ENCODE measurements at regions not wholly inside any gene's neighbourhood (a gene's known extent, or its start where the extent isn't known, plus 50 kb on each side); places are given as distances from the start of the nearest gene placed in this dataset.

GRCh38 chr1:71228241-71228640, 147.4 kb upstream of the ZRANB2 start:
- Histone ChIP-seq H3K79me2 (ENCODE audit: control insufficient read depth, low read length) (no peaks in the 10 kb centered on the region), H3F3A (ENCODE audit: control insufficient read depth, insufficient read depth) (no peaks in the 10 kb centered on the region), H3K27me3 (ENCODE audit: control insufficient read depth, low read length) (no peaks in the 10 kb centered on the region), H4K20me1 (ENCODE audit: control insufficient read depth, insufficient read depth, low read depth, low read length) (no peaks in the 10 kb centered on the region), H3K9me2 (replicated peaks; ENCODE audit: control insufficient read depth, low read length) (no peaks in the 10 kb centered on the region), H3K9me3 (ENCODE audit: control insufficient read depth, insufficient read depth, low read length) (no peaks in the 10 kb centered on the region), H3K4me3 (ENCODE audit: low read length) (no peak overlapping the region), H3K36me3 (ENCODE audit: control insufficient read depth, low read length) (no peaks in the 10 kb centered on the region), H3K4me1 (ENCODE audit: control insufficient read depth, low read length) (no peaks in the 10 kb centered on the region), H3K27ac (ENCODE audit: low read depth, low read length) (no peak overlapping the region), H3K4me2 (ENCODE audit: low read length) (no peak overlapping the region)
- TF ChIP-seq CTCF (IDR thresholded peaks at IDR 0.05; ENCODE audit: low read depth, low read length, poor library complexity, severe bottlenecking) (no peak), EZH2phosphoT487 (IDR thresholded peaks at IDR 0.05; ENCODE audit: borderline replicate concordance, low read length) (no peak)

GRCh38 chr1:71224741-71225377, 144.0 kb upstream of the ZRANB2 start:
- no peaks in the 10 kb centered on the region for H3K9me2 ChIP-seq (replicated peaks; ENCODE audit: control insufficient read depth, low read length)
- no peak for TF ChIP-seq CTCF (IDR thresholded peaks at IDR 0.05; ENCODE audit: low read depth, low read length, poor library complexity, severe bottlenecking)
- no peak for TF ChIP-seq EZH2phosphoT487 (IDR thresholded peaks at IDR 0.05; ENCODE audit: borderline replicate concordance, low read length)
- no peak overlapping the region for H3K4me3 ChIP-seq (ENCODE audit: low read length)
- no peaks in the 10 kb centered on the region for H3K9me3 ChIP-seq (ENCODE audit: control insufficient read depth, insufficient read depth, low read length)
- no peak overlapping the region for H3K27ac ChIP-seq (ENCODE audit: low read depth, low read length)
- no peak overlapping the region for H3K4me2 ChIP-seq (ENCODE audit: low read length)
- no peaks in the 10 kb centered on the region for H4K20me1 ChIP-seq (ENCODE audit: control insufficient read depth, insufficient read depth, low read depth, low read length)
- no peaks in the 10 kb centered on the region for H3K27me3 ChIP-seq (ENCODE audit: control insufficient read depth, low read length)
- no peaks in the 10 kb centered on the region for H3F3A ChIP-seq (ENCODE audit: control insufficient read depth, insufficient read depth)
- no peaks in the 10 kb centered on the region for H3K4me1 ChIP-seq (ENCODE audit: control insufficient read depth, low read length)
- H3K79me2 ChIP-seq (ENCODE audit: control insufficient read depth, low read length), result no peaks in the 10 kb centered on the region
- H3K36me3 ChIP-seq (ENCODE audit: control insufficient read depth, low read length), result no peaks in the 10 kb centered on the region

- Histone ChIP-seq H3K27me3 (ENCODE audit: control insufficient read depth, low read length) (no peaks in the 10 kb centered on the region), H4K20me1 (ENCODE audit: control insufficient read depth, insufficient read depth, low read depth, low read length) (no peaks in the 10 kb centered on the region), H3K9me3 (ENCODE audit: control insufficient read depth, insufficient read depth, low read length) (no peaks in the 10 kb centered on the region), H3K79me2 (ENCODE audit: control insufficient read depth, low read length) (no peaks in the 10 kb centered on the region), H3F3A (ENCODE audit: control insufficient read depth, insufficient read depth) (no peaks in the 10 kb centered on the region), H3K4me1 (ENCODE audit: control insufficient read depth, low read length) (no peaks in the 10 kb centered on the region), H3K36me3 (ENCODE audit: control insufficient read depth, low read length) (no peaks in the 10 kb centered on the region), H3K27ac (ENCODE audit: low read depth, low read length) (no peak overlapping the region), H3K9me2 (replicated peaks; ENCODE audit: control insufficient read depth, low read length) (no peaks in the 10 kb centered on the region), H3K4me2 (ENCODE audit: low read length) (no peak overlapping the region), H3K4me3 (ENCODE audit: low read length) (no peak overlapping the region)
- no peak for TF ChIP-seq CTCF (IDR thresholded peaks at IDR 0.05; ENCODE audit: low read depth, low read length, poor library complexity, severe bottlenecking)
- no peak for TF ChIP-seq EZH2phosphoT487 (IDR thresholded peaks at IDR 0.05; ENCODE audit: borderline replicate concordance, low read length)
Observed at GRCh38 chr1:71223641-71224340, 143.0 kb upstream of the ZRANB2 start.
